ENCODE measurements at regions not wholly inside any gene's neighbourhood (a gene's known extent, or its start where the extent isn't known, plus 50 kb on each side); places are given as distances from the start of the nearest gene placed in this dataset.

GRCh38 chr5:50583621-50584020, 82.8 kb upstream of the PARP8 start:
- no peak for TF ChIP-seq CTCF (IDR thresholded peaks at IDR 0.05; ENCODE audit: low read length)
- TF ChIP-seq EZH2phosphoT487 (IDR thresholded peaks at IDR 0.05; ENCODE audit: low read length), result no peak
- no peak for TF ChIP-seq EZH2 (optimal IDR thresholded peaks at IDR 0.05; ENCODE audit: low read depth, low read length)
